ENCODE measurements at regions not wholly inside any gene's neighbourhood (a gene's known extent, or its start where the extent isn't known, plus 50 kb on each side); places are given as distances from the start of the nearest gene placed in this dataset.

DNA sequence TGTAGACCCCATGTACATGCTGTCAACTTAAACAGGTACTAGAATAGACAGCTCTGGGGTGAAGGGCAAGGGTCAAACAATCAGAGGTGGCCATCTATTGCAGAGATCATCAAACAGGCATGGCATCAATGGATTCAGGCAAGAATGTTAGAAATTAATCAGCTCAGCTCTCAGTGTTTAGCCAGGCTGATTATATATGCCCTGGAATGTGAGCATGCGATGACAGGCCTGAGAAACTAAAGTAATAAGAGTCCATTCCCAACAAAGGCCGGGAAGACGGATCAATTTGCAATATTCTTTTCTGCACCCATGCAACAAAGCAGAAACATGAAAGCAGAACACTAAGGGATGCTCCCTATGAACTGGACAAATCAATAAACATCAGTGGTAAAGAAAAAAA, 380.5 kb upstream of the SPRED2 start:
- no peaks in the 10 kb centered on the region for H3K9me3 ChIP-seq
- DNase-seq, result no peak
- no peaks in the 10 kb centered on the region for H3K36me3 ChIP-seq
- no peaks in the 10 kb centered on the region for H3K27me3 ChIP-seq
- H3K4me3 ChIP-seq, result no peak overlapping the region

DNA sequence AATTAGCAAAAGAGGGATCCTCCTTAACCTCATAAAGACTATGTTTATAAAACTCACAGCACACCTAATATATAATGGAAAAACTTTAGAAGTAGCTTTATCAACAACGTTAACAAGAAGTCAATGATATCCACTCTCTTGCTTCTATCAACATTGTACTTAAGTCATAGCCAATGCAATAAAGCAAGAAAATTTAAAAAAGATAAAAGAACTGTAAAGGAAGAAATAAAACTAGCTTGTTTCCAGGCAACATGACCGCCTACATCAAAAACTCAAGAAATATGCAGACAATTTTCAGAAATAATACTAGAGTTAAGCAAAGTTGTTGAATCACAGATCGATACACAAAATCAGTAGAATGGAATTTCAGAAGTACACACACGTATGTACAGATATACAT, 375.5 kb upstream of the SPRED2 start:
- Histone ChIP-seq H3K9me3 (no peaks in the 10 kb centered on the region), H3K27me3 (no peaks in the 10 kb centered on the region), H3K4me3 (no peak overlapping the region), H3K36me3 (no peaks in the 10 kb centered on the region)
- DNase-seq, result no peak

DNA sequence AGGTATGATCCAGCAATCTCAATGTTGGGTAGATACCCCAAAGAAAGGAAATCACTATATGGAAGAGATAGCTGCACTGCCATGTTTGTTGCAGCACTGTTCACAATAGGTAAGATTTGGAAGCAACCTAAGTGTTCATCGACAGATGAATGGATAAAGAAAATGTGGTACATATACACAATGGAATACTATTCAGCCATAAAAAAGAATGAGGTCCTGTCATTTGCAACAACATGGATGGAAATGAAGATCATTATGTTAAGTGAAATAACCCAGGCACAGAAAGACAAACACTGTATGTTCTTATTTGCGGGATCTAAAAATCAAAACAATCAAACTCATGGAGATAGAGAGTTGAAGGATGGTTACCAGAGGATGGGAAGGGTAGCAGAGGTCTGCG, 372.4 kb upstream of the SPRED2 start:
- no peak for DNase-seq

DNA sequence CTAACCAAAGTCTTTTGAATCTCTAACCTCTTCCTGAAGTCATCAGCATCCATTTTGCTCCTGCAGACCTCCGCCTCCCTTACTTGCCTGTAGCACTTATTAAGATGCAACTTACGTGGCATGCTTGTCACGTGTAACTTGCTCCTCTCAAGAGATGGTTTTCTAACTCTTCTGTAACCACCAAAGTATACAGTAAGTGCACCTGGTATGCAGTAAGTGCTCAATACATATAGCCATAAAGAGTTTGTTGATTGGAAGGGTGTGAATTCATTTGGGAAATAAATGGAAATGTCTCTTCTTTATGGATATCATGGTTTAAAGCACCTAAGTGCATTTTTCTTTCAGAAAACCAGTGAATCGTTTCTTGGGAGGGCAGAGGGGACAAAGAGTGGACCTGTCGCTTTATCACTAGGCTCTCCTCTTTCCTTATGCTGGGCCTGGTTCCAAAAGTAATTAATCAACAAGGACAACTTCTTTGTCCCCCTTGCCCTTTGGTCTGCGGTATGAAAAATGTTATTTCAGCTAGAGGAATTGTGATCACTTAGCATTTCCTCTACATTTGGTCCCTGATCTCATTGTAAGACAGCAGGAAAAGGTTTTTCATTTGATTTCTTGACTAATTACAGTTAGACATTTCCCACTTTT, 370.0 kb upstream of the SPRED2 start:
- no peak overlapping the region for H3K4me3 ChIP-seq
- no peaks in the 10 kb centered on the region for H3K9me3 ChIP-seq
- no peaks in the 10 kb centered on the region for H3K27me3 ChIP-seq
- no peak for DNase-seq
- no peaks in the 10 kb centered on the region for H3K36me3 ChIP-seq

More for the DNA sequence above, 372.4 kb upstream of the SPRED2 start:
- Histone ChIP-seq H3K27me3 (no peaks in the 10 kb centered on the region), H3K9me3 (no peaks in the 10 kb centered on the region), H3K4me3 (no peak overlapping the region), H3K36me3 (no peaks in the 10 kb centered on the region)

DNA sequence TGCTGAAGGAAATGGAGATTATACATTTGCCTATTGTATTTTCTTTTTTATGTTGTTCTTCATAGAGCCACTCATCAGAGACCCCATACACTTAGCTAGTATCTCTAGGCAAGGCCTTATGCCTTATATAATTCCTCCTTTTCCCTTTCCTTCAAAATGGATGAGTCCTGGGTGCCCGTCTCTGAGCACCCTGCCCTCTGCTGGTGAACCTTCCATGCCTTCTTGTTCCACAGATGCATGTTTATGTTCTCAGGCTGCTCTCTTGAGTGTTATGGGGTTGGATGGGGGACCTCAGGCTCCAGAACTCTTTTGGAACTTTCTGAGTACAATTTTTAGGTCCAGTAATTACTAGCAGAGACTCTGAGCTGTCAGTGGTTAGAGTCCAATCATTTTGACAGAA, 368.6 kb upstream of the SPRED2 start:
- DNase-seq, result no peak
- H3K27me3 ChIP-seq, result no peaks in the 10 kb centered on the region
- H3K9me3 ChIP-seq, result no peaks in the 10 kb centered on the region
- H3K4me3 ChIP-seq, result no peak overlapping the region
- no peaks in the 10 kb centered on the region for H3K36me3 ChIP-seq

DNA sequence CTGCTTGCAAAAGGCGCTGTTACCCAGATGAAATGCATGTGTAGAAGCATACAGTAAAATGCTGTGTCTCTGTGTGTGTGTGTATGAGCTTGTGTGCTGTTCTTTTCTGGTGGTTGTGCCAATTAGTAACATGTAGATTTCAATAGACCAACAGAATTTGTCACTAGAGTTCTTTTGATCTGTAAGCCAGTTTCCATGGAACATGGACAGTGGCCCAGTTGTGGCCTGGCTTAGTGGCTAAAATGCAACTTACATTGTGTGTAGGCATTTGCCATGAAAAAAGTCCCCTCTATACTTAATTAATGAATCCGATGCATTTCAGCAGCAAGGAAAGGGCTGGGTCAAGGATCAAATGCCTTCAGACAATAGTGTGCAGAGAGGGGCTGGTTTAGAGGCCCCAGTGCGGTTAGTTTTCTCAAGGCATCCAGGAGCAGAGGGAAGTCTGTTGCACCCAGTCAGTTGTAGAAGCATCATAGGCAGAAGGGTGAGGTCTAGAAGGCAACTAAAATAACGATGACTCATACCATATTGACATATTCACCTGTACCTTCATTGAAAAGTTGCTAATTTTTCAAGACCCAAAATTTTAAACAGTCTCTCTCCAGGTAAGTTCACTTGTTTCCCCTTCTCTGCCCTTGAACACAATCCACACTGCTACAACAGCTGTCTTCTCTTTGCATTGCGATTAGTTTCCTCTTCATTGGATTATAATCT, 366.9 kb upstream of the SPRED2 start:
- DNase-seq, result no peak
- no peak overlapping the region for H3K4me3 ChIP-seq
- no peaks in the 10 kb centered on the region for H3K36me3 ChIP-seq
- no peaks in the 10 kb centered on the region for H3K27me3 ChIP-seq
- H3K9me3 ChIP-seq, result no peaks in the 10 kb centered on the region

DNA sequence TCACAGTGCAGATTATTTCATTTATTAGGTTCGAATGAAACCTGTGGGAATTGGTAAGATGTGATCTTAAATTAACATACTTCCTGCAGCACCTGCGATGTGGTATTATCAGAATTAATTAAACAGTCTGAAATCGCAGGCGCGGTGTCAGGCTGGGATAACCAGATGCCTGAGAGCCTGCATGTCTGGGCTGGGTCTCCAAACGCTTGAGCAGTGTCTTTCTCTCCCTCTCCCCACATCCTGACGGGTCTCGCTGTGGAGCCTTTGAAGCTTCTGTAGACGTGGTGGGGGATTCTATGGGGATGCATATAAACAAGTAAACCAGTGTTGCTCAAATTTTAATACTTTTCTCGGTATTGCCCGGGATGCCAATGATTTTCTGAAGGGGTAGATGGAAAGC, 366.2 kb upstream of the SPRED2 start:
- no peaks in the 10 kb centered on the region for H3K36me3 ChIP-seq
- H3K9me3 ChIP-seq, result no peaks in the 10 kb centered on the region
- H3K27me3 ChIP-seq, result no peaks in the 10 kb centered on the region
- H3K4me3 ChIP-seq, result no peak overlapping the region
- no peak for DNase-seq

DNA sequence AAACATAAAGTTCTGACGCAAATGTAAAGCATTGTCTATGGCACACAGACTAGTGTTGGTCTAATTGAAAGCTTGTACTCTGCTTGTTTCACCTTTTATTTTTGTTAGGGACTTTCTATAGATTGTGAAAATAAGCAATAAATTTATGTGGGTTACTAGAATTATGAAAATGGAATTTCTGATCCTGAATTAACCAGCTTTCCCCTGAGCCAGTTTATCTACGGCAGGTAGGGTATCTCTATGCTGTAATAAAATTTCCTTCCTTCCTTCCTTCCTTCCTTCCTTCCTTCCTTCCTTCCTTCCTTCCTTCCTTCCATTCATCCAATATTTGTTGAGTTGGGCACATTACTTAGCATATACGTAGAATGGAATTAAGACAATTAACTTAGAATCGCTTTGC, 362.6 kb upstream of the SPRED2 start:
- DNase-seq, result no peak
- H3K9me3 ChIP-seq, result no peaks in the 10 kb centered on the region
- H3K27me3 ChIP-seq, result peaks cover 2% of the 10 kb centered on the region; the same call in 1 of the 2 replicates
- H3K36me3 ChIP-seq, result no peaks in the 10 kb centered on the region
- H3K4me3 ChIP-seq, result no peak overlapping the region

DNA sequence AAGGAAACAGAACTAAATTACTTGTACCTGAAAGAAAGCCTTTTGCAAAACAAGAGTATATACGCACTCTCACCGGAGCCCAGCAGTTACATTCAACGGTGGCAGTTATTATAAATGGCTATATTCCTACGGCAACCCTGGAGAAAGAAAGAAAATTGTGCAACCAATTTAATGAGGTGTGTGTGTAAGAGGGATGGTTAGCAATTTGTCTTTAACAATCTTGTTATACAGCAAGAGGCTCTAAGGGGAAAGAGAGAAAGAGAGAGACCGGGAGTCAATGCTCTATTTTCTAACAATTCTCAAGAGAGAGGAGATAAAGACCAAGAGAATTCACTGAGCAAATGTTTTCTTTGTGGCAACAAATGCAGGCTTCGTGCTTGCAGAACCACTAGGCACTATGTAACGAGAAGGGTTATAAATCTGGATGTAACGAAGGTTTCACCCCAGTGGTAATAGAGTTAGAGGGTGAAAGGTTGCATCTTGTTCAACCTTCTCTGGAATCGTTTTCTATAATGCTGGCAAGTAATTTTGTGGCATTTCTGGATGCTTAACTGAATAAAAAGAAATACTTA, 359.1 kb upstream of the SPRED2 start:
- no peak for DNase-seq
- Histone ChIP-seq H3K36me3 (no peaks in the 10 kb centered on the region), H3K27me3 (peaks cover 2% of the 10 kb centered on the region; the same call in 1 of the 2 replicates), H3K9me3 (no peaks in the 10 kb centered on the region), H3K4me3 (no peak overlapping the region)

DNA sequence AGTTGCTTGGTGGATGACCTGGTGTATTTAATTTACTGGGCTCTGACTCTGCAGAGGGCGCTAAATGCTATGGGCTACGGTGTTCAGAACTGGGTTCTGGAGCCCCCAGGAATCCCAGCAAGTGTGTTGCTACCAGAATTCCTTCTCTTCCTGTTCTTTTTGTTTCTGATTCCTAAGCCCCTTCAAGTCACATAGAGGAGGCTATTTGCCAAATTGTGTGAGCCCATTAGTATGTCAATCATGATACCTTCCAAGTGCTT, 358.2 kb upstream of the SPRED2 start:
- no peaks in the 10 kb centered on the region for H3K9me3 ChIP-seq
- DNase-seq, result no peak
- no peak overlapping the region for H3K4me3 ChIP-seq

DNA sequence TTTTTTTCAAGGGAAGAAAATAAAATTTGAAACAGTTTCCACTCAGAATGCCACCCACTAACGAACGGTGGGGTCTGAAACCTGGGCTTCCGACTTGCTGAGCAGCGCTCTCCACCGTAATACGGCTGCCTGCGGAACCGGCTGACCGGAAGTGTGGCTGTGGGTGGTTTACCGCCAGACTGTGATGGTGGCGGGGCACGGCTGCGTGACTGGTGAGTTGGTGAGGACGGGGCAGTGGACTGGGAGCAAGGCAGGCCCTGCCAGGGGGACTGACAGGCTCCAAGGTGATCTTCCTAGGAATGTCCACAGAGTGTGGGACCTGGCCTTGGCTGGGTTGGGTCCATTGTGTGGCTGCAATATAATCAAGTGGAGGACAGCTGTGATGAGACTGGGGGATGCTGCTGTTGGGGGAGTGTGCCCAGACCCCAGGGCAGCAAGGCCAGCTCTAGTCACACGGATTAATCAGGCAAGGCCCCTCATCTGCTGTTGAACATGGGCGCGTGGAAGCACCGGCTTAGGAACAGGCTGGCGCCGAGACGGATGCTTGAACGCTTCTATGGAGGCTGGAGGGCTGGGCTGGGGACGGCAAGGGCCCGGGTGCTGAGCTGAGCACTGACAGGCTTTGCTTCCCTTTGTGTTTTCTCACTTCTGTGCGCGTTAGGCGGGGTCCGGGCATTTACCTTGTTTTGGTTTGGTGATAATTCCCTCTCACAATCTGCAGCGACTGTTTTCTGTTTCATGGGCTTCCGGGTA, 357.7 kb upstream of the SPRED2 start:
- no peak for DNase-seq
- Histone ChIP-seq H3K36me3 (no peaks in the 10 kb centered on the region), H3K9me3 (no peaks in the 10 kb centered on the region), H3K27me3 (peaks cover 2% of the 10 kb centered on the region; the same call in 1 of the 2 replicates), H3K4me3 (no peak overlapping the region)

More for the DNA sequence above, 358.2 kb upstream of the SPRED2 start:
- Histone ChIP-seq H3K36me3 (no peaks in the 10 kb centered on the region), H3K27me3 (peaks cover 2% of the 10 kb centered on the region; the same call in 1 of the 2 replicates)

DNA sequence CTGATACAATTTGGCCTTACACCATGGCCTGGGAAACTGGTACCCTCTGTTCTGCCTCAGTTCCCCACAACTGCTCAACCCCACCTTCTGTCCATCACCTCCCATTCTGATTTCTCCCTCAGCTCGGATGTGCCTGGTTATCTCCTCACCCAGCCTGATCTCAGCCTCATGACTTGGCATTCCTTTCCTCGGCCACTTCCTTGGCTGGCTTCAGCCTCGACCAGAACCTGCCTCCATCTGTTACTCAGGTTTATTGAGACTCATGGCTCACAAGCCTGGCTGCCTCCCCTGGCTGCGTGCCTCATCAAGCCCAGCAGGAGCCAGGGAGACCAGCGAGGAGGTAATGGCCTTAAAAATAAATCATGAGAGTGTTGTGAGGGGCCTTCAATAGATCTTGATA, 356.2 kb upstream of the SPRED2 start:
- H3K27me3 ChIP-seq, result peaks cover 2% of the 10 kb centered on the region; the same call in 1 of the 2 replicates
- H3K36me3 ChIP-seq, result no peaks in the 10 kb centered on the region
- H3K9me3 ChIP-seq, result no peaks in the 10 kb centered on the region
- no peak overlapping the region for H3K4me3 ChIP-seq
- DNase-seq, result peak; percentile 7

DNA sequence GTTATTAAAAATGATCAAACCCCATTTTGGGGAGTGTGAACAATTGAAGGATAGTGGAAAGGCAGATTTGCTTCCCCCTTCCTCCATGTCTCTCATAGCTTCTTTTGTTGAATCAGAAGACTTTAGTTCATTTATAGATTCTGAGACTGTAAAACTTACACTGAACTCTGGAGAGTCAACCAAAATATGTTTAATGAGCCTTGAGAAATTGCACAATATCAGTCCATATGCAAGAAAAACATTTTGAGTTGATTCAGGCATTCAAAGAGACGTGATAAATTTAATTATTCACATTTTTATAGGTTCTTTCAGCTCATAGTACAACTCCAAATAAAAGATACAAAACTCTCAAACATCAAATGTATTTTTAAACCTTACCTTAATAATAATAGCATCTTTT, 354.4 kb upstream of the SPRED2 start:
- Histone ChIP-seq H3K9me3 (no peaks in the 10 kb centered on the region), H3K36me3 (no peaks in the 10 kb centered on the region), H3K4me3 (no peak overlapping the region), H3K27me3 (no peaks in the 10 kb centered on the region)
- DNase-seq, result no peak

DNA sequence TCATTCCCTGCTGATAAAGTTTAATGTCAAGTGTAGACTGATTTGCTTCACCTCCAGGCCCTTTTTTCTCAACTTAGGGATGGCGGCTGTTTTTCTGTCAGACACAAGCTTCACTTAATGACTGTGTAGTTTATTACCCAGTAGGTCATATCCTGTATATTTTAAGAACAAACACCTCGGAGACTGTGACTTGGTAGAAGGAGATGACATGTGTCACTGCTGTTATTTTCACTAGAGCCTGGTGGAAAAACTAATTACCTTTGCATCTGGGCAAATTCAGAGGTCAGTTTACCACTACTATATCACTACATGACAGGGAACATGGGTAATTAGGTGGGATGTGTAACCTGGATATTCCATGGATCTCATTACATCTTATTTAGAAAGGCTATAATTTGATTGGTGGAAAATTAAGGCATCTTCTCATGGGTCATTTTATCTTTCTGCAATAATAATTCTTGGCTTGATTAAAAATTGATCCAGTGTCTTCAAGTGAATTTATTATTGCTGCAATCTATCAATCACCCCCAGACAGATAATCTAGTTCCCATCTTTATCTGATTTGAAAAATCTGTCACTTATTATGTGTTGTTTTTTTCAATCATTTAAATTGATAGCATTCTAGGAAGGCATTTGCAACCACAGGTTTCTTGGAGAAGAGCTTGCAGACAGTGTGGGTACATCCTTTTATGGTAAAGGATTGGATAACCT, 353.8 kb upstream of the SPRED2 start:
- Histone ChIP-seq H3K9me3 (no peaks in the 10 kb centered on the region), H3K4me3 (no peak overlapping the region), H3K36me3 (no peaks in the 10 kb centered on the region), H3K27me3 (no peaks in the 10 kb centered on the region)
- no peak for DNase-seq

DNA sequence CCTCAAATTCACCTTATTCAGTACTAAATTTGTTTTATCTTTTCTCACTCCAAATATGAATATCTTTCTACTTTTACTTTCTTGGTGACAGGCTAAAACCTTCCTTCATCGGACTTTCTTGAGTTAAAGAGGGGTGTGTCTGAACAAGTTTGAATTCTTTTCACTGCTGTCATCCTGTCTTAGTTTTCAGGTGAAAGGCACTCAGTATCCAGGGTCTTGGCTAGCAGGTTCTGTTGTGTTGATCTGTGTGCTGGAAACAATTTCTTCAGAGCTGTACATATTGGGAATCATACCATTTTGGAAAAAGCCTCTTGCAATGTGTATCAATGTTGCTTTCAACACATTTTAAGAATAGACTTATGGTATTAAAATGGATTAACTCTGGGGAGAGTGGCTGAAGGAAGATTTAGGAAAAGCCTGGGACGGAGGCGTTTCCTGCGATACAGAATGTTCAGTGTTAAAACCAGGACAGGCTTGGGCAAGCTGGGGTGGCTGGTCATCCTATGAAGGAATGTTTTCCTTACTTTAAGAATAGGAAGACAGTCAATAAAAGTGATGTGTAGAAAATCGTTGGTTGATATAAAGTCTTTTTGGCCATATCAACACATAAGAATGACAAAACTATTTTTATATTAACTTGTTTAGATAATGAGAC, 350.7 kb upstream of the SPRED2 start:
- Histone ChIP-seq H3K9me3 (no peaks in the 10 kb centered on the region), H3K36me3 (no peaks in the 10 kb centered on the region), H3K4me3 (no peak overlapping the region), H3K27me3 (no peaks in the 10 kb centered on the region)
- DNase-seq, result no peak

DNA sequence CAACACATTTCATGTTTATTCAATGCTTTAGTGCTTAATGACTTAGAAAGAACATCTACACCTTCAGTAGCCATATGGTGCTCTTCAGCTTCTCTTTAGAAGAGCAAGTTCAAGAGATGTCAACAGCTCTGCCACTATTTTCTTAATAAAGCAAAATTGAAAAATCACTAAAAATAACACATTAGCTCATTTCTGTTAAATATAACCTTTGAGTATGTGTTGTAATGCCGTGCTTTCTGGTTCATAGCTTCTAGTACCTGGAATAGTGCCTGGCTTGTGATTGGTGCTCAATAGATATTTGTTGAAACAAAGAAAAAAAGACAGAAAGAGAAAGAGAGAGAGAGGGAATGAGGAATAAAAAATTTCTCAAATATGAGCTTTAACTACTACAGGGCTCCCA, 349.8 kb upstream of the SPRED2 start:
- H3K4me3 ChIP-seq, result no peak overlapping the region
- DNase-seq, result no peak
- no peaks in the 10 kb centered on the region for H3K9me3 ChIP-seq
- no peaks in the 10 kb centered on the region for H3K27me3 ChIP-seq
- H3K36me3 ChIP-seq, result no peaks in the 10 kb centered on the region
